HepG2 (cell line): ENCODE measurements at regions not wholly inside any gene's neighbourhood (a gene's known extent, or its start where the extent isn't known, plus 50 kb on each side); places are given as distances from the start of the nearest gene placed in this dataset.

Experiments used
- CEBPG ChIP-seq: IDR thresholded peaks from 2 replicates; pipeline ENCODE4 v1.6.1; 2016
- TBL1XR1 ChIP-seq: fragments of 150-350 bp; IDR thresholded peaks from 2 replicates; pipeline ENCODE4 v1.6.1; 2014; ENCODE audit warnings: borderline replicate concordance, low read length; ENCODE audit not compliant: partially characterized antibody
- ZNF138 ChIP-seq: sonication (generic); formaldehyde crosslinking; IDR thresholded peaks from 2 replicates; pipeline ENCODE4 v1.5.0; 2020; ENCODE audit warnings: mild to moderate bottlenecking, low read depth, missing genetic modification reagents

DNA sequence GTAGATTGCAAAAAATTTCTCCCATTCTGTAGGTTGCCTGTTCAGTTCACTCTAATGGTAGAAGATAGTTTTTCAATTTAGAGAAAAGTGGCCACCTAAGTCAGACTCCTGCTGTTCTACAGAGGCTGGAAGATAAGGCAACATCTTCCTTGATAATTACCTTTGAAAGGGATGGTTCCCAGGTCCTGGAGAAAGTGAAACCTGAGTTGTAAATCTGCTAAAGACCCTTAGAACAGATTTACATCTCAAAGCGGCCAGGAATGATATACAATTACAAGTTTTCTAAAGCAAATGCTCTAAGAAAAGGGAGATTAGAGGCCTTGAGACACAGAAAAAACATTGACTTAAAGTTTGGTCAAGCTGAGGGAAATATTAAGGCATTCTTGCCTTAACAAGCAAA is 1350.2 kb upstream of the FAM98A start:
- TF ChIP-seq TBL1XR1 (no peak), CEBPG (CRISPR knock-in tag) (no peak), ZNF138 (CRISPR knock-in tag) (no peak)
